Adrenal gland (tissue), 9 donors: ENCODE measurements at regions not wholly inside any gene's neighbourhood (a gene's known extent, or its start where the extent isn't known, plus 50 kb on each side); places are given as distances from the start of the nearest gene placed in this dataset.

Source experiments
- DNase-seq, 7 donors: peaks; one replicate each; pipeline ENCODE4 v3.0.0-alpha.2; 2019 to 2020
- H3K27ac ChIP-seq, 5 donors: fragments of 200-600 bp; sonication (generic) in 4 of 5; 1 replicate in 3 of 5; 2 replicates in 2 of 5; pipeline versions ENCODE4 v1.5.1 to v1.8.0; 2016 to 2020; ENCODE audit warnings: mild to moderate bottlenecking in 1 of 5
- H3K27me3 ChIP-seq: fragments of 200-600 bp; 2 replicates; pipeline ENCODE4 v1.8.0; 2021
- H3K36me3 ChIP-seq, 2 donors: fragments of 200-600 bp; replicated peaks in 1 of 2; 1 replicate in 1 of 2; 2 replicates in 1 of 2; pipeline versions ENCODE4 v1.5.1 to v1.8.0; 2018 to 2022
- H3K4me1 ChIP-seq, 2 donors: fragments of 200-600 bp; replicated peaks in 1 of 2; 1 replicate in 1 of 2; 2 replicates in 1 of 2; pipeline versions ENCODE4 v1.5.1 to v1.8.0; 2018 to 2021
- H3K4me3 ChIP-seq, 4 donors: fragments of 200-600 bp; sonication (generic) in 3 of 4; one replicate each; pipeline ENCODE4 v1.5.1; 2016 to 2018
- H3K9me3 ChIP-seq, 3 donors: fragments of 200-600 bp; sonication (generic) in 1 of 3; replicated peaks in 1 of 3; 1 replicate in 2 of 3; 2 replicates in 1 of 3; pipeline versions ENCODE4 v1.5.1 to v1.8.0; 2016 to 2021
- CTCF ChIP-seq, 6 experiments: fragments of 450-650 bp in 4 of 6; fragments of 200-600 bp in 2 of 6; sonication (generic) in 1 of 6; IDR thresholded peaks; 1 replicate in 5 of 6; 2 replicates in 1 of 6; pipeline versions ENCODE4 v1.5.1 to v1.8.0; 2016 to 2021; ENCODE audit warnings: antibody characterized with exemption in 6 of 6, mild to moderate bottlenecking in 2 of 6, moderate library complexity in 1 of 6
- POLR2A ChIP-seq, 2 donors: fragments of 450-650 bp; IDR thresholded peaks; one replicate each; pipeline ENCODE4 v1.6.1; 2017; ENCODE audit warnings: antibody characterized with exemption in 2 of 2, mild to moderate bottlenecking in 2 of 2, moderate library complexity in 1 of 2
- WGBS, 4 donors: extraction: QIAGEN DNeasy Blood & Tissue Kit in 2 of 4; methylation state at CpG; one replicate each; pipeline versions ENCODE4 v1.1.5 to v1.1.7; 2013 to 2017; 5-methylcytosine and 5-hydroxymethylcytosine counted together
- intact Hi-C, 2 donors: fragments of 100-400 bp; cut with DNase I; formaldehyde crosslinking; loops; one replicate each; pipeline versions ENCODE4 v1.14.1 to v1.15.0; 2022 to 2023
- donor health status: healthy with polysubstance abuse.
- donor health status: Bipolar disorder and iron deficiency.
- donor health status: DM: yes; HTN: yes; CAD: no.
- donor health status: DM: no; HTN: no; CAD: no.
- donor health status: DM: no; HTN: no; CAD: no.

- Histone ChIP-seq H3K9me3 (no peaks in the 10 kb centered on the region), H3K27ac (no peak overlapping the region), H3K27me3 (no peaks in the 10 kb centered on the region), H3K36me3 (no peaks in the 10 kb centered on the region), H3K4me3 (no peak overlapping the region), H3K4me1 (peaks cover 0 to 6% of the 10 kb centered on the region in 2 donors)
- intact Hi-C loops = loop anchor here in 1 of 2 donors (10.0 kb wide), 1 partner anchor 1024 kb away; no protein-coding TSS in a partner anchor
- DNase-seq = no peak
- 65 to 77% (median 74%) methylated on average over 5 of the region's 5 CpGs for WGBS, 4 donors
- TF ChIP-seq POLR2A (IDR thresholded peaks at IDR 0.05) = no peak
- TF ChIP-seq CTCF (IDR thresholded peaks at IDR 0.05) = no peak
These were observed 88.3 kb downstream of the RSL24D1 start for GRCh38 chr15:55108448-55108847.

DNA sequence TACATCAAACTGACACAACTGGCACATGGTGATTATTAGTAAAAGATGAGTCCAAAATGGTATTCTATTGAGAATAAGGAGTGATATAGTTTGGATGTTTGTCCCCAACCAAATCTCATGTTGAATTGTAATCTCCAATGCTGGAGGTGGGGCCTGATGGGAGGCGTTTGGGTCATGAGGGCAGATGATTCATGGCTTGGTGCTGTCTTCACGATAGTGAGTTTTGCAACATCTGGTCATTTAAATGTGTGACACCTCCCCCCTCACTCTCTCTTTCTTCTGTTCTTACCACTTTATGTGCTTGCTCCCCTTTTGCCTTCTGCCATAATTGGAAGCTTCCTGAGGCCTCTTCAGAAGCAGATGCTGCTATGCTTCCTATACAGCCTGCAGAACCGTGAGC is 90.6 kb downstream of the RSL24D1 start:
- no peaks in the 10 kb centered on the region for H3K9me3 ChIP-seq
- no peak overlapping the region for H3K4me3 ChIP-seq
- peaks cover 0 to 6% of the 10 kb centered on the region in 2 donors for H3K4me1 ChIP-seq
- DNase-seq = no peak
- TF ChIP-seq POLR2A (IDR thresholded peaks at IDR 0.05) (no peak), CTCF (IDR thresholded peaks at IDR 0.05) (no peak)
- 48 to 72% (median 62%) methylated on average over 3 of the region's 3 CpGs for WGBS, 4 donors
- no peaks in the 10 kb centered on the region for H3K27me3 ChIP-seq
- H3K27ac ChIP-seq = no peak overlapping the region
- H3K36me3 ChIP-seq = no peaks in the 10 kb centered on the region
- intact Hi-C loops = loop anchor here in 1 of 2 donors (10.0 kb wide), 1 partner anchor 1021 kb away; no protein-coding TSS in a partner anchor

GRCh38 chr15:55094136-55094535 is 102.6 kb downstream of the RSL24D1 start:
- Histone ChIP-seq H3K36me3 (no peaks in the 10 kb centered on the region), H3K9me3 (no peaks in the 10 kb centered on the region), H3K27ac (no peak overlapping the region), H3K4me1 (no peaks in the 10 kb centered on the region), H3K27me3 (no peaks in the 10 kb centered on the region), H3K4me3 (no peak overlapping the region)
- no peak for DNase-seq
- TF ChIP-seq POLR2A (IDR thresholded peaks at IDR 0.05) = no peak
- intact Hi-C loops = no loop called here
- 63 to 75% (median 69%) methylated on average over 2 of the region's 2 CpGs for WGBS, 4 donors

GRCh38 chr15:55088207-55088606 is 108.5 kb downstream of the RSL24D1 start:
- intact Hi-C loops = no loop called here
- Histone ChIP-seq H3K36me3 (no peaks in the 10 kb centered on the region), H3K4me3 (no peak overlapping the region), H3K4me1 (no peaks in the 10 kb centered on the region), H3K27me3 (no peaks in the 10 kb centered on the region), H3K9me3 (no peaks in the 10 kb centered on the region), H3K27ac (no peak overlapping the region)
- no peak for DNase-seq
- TF ChIP-seq POLR2A (IDR thresholded peaks at IDR 0.05) (no peak), CTCF (IDR thresholded peaks at IDR 0.05) (no peak)

- TF ChIP-seq CTCF (IDR thresholded peaks at IDR 0.05) = no peak
- TF ChIP-seq POLR2A (IDR thresholded peaks at IDR 0.05) = no peak
- H3K36me3 ChIP-seq = no peaks in the 10 kb centered on the region
- no peaks in the 10 kb centered on the region for H3K9me3 ChIP-seq
- H3K4me3 ChIP-seq = no peak overlapping the region
- WGBS, 4 donors = 57 to 92% (median 63%) methylated on average over 3 of the region's 3 CpGs
- DNase-seq = no peak
- no peak overlapping the region for H3K27ac ChIP-seq
- H3K4me1 ChIP-seq = no peaks in the 10 kb centered on the region
- intact Hi-C loops = no loop called here
- no peaks in the 10 kb centered on the region for H3K27me3 ChIP-seq
These were observed 112.1 kb downstream of the RSL24D1 start for GRCh38 chr15:55084673-55085072.
